WTC11 (cell line): ENCODE measurements at regions not wholly inside any gene's neighbourhood (a gene's known extent, or its start where the extent isn't known, plus 50 kb on each side); places are given as distances from the start of the nearest gene placed in this dataset.

ENCODE experiments used
- ATAC-seq: fragments of 200-7000 bp; cut with Tn5 transposase; 2 replicates; pipeline ENCODE4 v1.10.0; 2021; ENCODE audit warnings: mild to moderate bottlenecking, moderate library complexity
- CTCF ChIA-PET: fragments of 300-600 bp; sonication (Branson Sonifier 250); formaldehyde crosslinking; loops from one replicate; lab custom pipeline; 2021; ENCODE audit warnings: antibody characterized with exemption; lab: Charles Lee
- POLR2A ChIA-PET: fragments of 350-600 bp; sonication (Branson Sonifier 250); formaldehyde crosslinking; loops from one replicate; lab custom pipeline; 2021; ENCODE audit warnings: antibody characterized with exemption; lab: Charles Lee
- DNase-seq: peaks from one replicate; pipeline ENCODE4 v3.0.0; 2021; ENCODE audit warnings: low spot score
- H3K27ac Mint-ChIP-seq: 2 replicates; pipeline ENCODE4 v1.8.0; 2021; ENCODE audit warnings: mixed read lengths
- H3K27me3 Mint-ChIP-seq: 2 replicates; pipeline ENCODE4 v1.8.0; 2021; ENCODE audit warnings: low read depth, mild to moderate bottlenecking, moderate library complexity, mixed read lengths
- H3K36me3 Mint-ChIP-seq: 2 replicates; pipeline ENCODE4 v1.8.0; 2021; ENCODE audit warnings: mixed read lengths
- H3K4me1 Mint-ChIP-seq: 2 replicates; pipeline ENCODE4 v1.8.0; 2022; ENCODE audit warnings: mixed read lengths
- H3K4me3 Mint-ChIP-seq: 2 replicates; pipeline ENCODE4 v1.8.0; 2021; ENCODE audit warnings: mild to moderate bottlenecking, moderate library complexity, mixed read lengths
- H3K9me3 Mint-ChIP-seq: 2 replicates; pipeline ENCODE4 v1.8.0; 2021; ENCODE audit warnings: mixed read lengths
- ATF1 ChIP-seq: sonication (generic); formaldehyde crosslinking; IDR thresholded peaks from 2 replicates; pipeline ENCODE4 v1.8.1; 2023; ENCODE audit warnings: mild to moderate bottlenecking, moderate library complexity, missing genetic modification reagents
- ATF2 ChIP-seq: sonication (generic); formaldehyde crosslinking; IDR thresholded peaks from 2 replicates; pipeline ENCODE4 v1.8.1; 2022; ENCODE audit warnings: low read depth, missing genetic modification reagents, borderline replicate concordance
- ATF6 ChIP-seq: sonication (generic); formaldehyde crosslinking; IDR thresholded peaks from 2 replicates; pipeline ENCODE4 v1.8.1; 2023; ENCODE audit warnings: mild to moderate bottlenecking, missing genetic modification reagents
- CBFB ChIP-seq: sonication (generic); formaldehyde crosslinking; IDR thresholded peaks from 2 replicates; pipeline ENCODE4 v1.8.1; 2022; ENCODE audit warnings: mild to moderate bottlenecking, low read depth, missing genetic modification reagents
- CDX4 ChIP-seq: fragments of 250-450 bp; sonication (Bioruptor Pico); IDR thresholded peaks from 2 replicates; pipeline ENCODE4 v1.9.0; 2021; ENCODE audit warnings: moderate library complexity, mild to moderate bottlenecking, inconsistent platforms, borderline replicate concordance
- CREM ChIP-seq: sonication (generic); formaldehyde crosslinking; IDR thresholded peaks from 2 replicates; pipeline ENCODE4 v1.8.1; 2022; ENCODE audit warnings: mild to moderate bottlenecking, missing genetic modification reagents, moderate library complexity
- E2F4 ChIP-seq: sonication (generic); formaldehyde crosslinking; IDR thresholded peaks from 2 replicates; pipeline ENCODE4 v1.8.1; 2022; ENCODE audit warnings: low read depth, mild to moderate bottlenecking, moderate library complexity, missing genetic modification reagents, borderline replicate concordance
- ELF4 ChIP-seq: sonication (generic); formaldehyde crosslinking; IDR thresholded peaks from 2 replicates; pipeline ENCODE4 v1.8.1; 2022; ENCODE audit warnings: low read depth, mild to moderate bottlenecking, moderate library complexity, missing genetic modification reagents
- EMX1 ChIP-seq: fragments of 250-450 bp; sonication (Bioruptor Pico); IDR thresholded peaks from 2 replicates; pipeline ENCODE4 v1.8.0; 2021; ENCODE audit warnings: mild to moderate bottlenecking
- FOXK1 ChIP-seq: sonication (generic); formaldehyde crosslinking; IDR thresholded peaks from 2 replicates; pipeline ENCODE4 v1.8.0; 2022; ENCODE audit warnings: mild to moderate bottlenecking, moderate library complexity, missing genetic modification reagents
- GABPB1 ChIP-seq: sonication (generic); formaldehyde crosslinking; IDR thresholded peaks from 2 replicates; pipeline ENCODE4 v1.8.1; 2023; ENCODE audit warnings: mild to moderate bottlenecking, missing genetic modification reagents
- GRHL2 ChIP-seq: fragments of 250-450 bp; sonication (Bioruptor Pico); IDR thresholded peaks from 2 replicates; pipeline ENCODE4 v1.8.0; 2022; ENCODE audit warnings: mild to moderate bottlenecking, moderate library complexity; ENCODE audit not compliant: insufficient replicate concordance, severe bottlenecking
- JUN ChIP-seq: sonication (generic); formaldehyde crosslinking; IDR thresholded peaks from 2 replicates; pipeline ENCODE4 v1.8.0; 2023; ENCODE audit warnings: mild to moderate bottlenecking, missing genetic modification reagents
- NFATC4 ChIP-seq: fragments of 250-450 bp; sonication (Bioruptor Pico); IDR thresholded peaks from 2 replicates; pipeline ENCODE4 v1.9.0; 2021; ENCODE audit warnings: mild to moderate bottlenecking
- OVOL2 ChIP-seq: fragments of 250-450 bp; sonication (Bioruptor Pico); IDR thresholded peaks from 2 replicates; pipeline ENCODE4 v1.9.0; 2021; ENCODE audit warnings: mild to moderate bottlenecking, borderline replicate concordance
- PRRX2 ChIP-seq: fragments of 250-450 bp; sonication (Bioruptor Pico); IDR thresholded peaks from 2 replicates; pipeline ENCODE4 v1.8.0; 2021; ENCODE audit warnings: mild to moderate bottlenecking
- SMAD3 ChIP-seq: sonication (generic); formaldehyde crosslinking; IDR thresholded peaks from 2 replicates; pipeline ENCODE4 v1.8.0; 2022; ENCODE audit warnings: missing genetic modification reagents, mild to moderate bottlenecking, borderline replicate concordance
- SMAD4 ChIP-seq: sonication (generic); formaldehyde crosslinking; IDR thresholded peaks from 2 replicates; pipeline ENCODE4 v1.8.0; 2022; ENCODE audit warnings: mild to moderate bottlenecking, missing genetic modification reagents
- TCF7 ChIP-seq: sonication (generic); formaldehyde crosslinking; IDR thresholded peaks from 2 replicates; pipeline ENCODE4 v1.8.0; 2022; ENCODE audit warnings: mild to moderate bottlenecking, low read depth, missing genetic modification reagents, moderate library complexity
- TP53 ChIP-seq: sonication (generic); formaldehyde crosslinking; IDR thresholded peaks from 2 replicates; pipeline ENCODE4 v1.8.1; 2023; ENCODE audit warnings: mild to moderate bottlenecking, missing genetic modification reagents
- USF2 ChIP-seq: sonication (generic); formaldehyde crosslinking; IDR thresholded peaks from 2 replicates; pipeline ENCODE4 v1.8.1; 2023; ENCODE audit warnings: mild to moderate bottlenecking, missing genetic modification reagents, moderate library complexity
- ZNF219 ChIP-seq: sonication (generic); formaldehyde crosslinking; IDR thresholded peaks from 2 replicates; pipeline ENCODE4 v1.8.0; 2023; ENCODE audit warnings: missing genetic modification reagents, mild to moderate bottlenecking, borderline replicate concordance
- ZNF232 ChIP-seq: sonication (generic); formaldehyde crosslinking; IDR thresholded peaks from 2 replicates; pipeline ENCODE4 v1.8.0; 2022; ENCODE audit warnings: mild to moderate bottlenecking, missing genetic modification reagents

GRCh38 chr22:47622541-47622940, 860.1 kb downstream of the TBC1D22A start:
- no peak for DNase-seq
- Mint-ChIP-seq H3K4me3 (no peak overlapping the region), H3K27me3 (no peaks in the 10 kb centered on the region), H3K4me1 (no peaks in the 10 kb centered on the region), H3K27ac (no peak overlapping the region), H3K36me3 (no peaks in the 10 kb centered on the region), H3K9me3 (peaks cover under 1% of the 10 kb centered on the region; the same call in 1 of the 2 replicates)
- CTCF ChIA-PET: no interaction called here
- POLR2A ChIA-PET: no interaction called here
- TF ChIP-seq NFATC4 (no peak), TCF7 (CRISPR knock-in tag) (no peak), ATF6 (CRISPR knock-in tag) (no peak), SMAD4 (CRISPR knock-in tag) (no peak), ELF4 (CRISPR knock-in tag) (no peak), SMAD3 (CRISPR knock-in tag) (no peak), ATF2 (no peak), CDX4 (no peak), USF2 (CRISPR knock-in tag) (no peak), PRRX2 (CRISPR knock-in tag) (no peak), CREM (CRISPR knock-in tag) (no peak), GRHL2 (CRISPR knock-in tag) (no peak), ZNF219 (CRISPR knock-in tag) (no peak), ZNF232 (CRISPR knock-in tag) (no peak), TP53 (CRISPR knock-in tag) (no peak), GABPB1 (CRISPR knock-in tag) (no peak)
- ATAC-seq: no peak

GRCh38 chr22:47621253-47621652, 858.8 kb downstream of the TBC1D22A start:
- ATAC-seq (no peak), DNase-seq (no peak)
- Mint-ChIP-seq H3K27ac (no peak overlapping the region), H3K9me3 (peaks cover 9% of the 10 kb centered on the region), H3K27me3 (no peaks in the 10 kb centered on the region), H3K4me3 (no peak overlapping the region), H3K36me3 (no peaks in the 10 kb centered on the region; the same call in 1 of the 2 replicates), H3K4me1 (no peaks in the 10 kb centered on the region)
- ChIA-PET POLR2A (no interaction called here), CTCF (no interaction called here)
- TF ChIP-seq JUN (no peak), OVOL2 (no peak), EMX1 (CRISPR knock-in tag) (no peak), E2F4 (no peak), FOXK1 (CRISPR knock-in tag) (no peak), CBFB (CRISPR knock-in tag) (no peak), ATF2 (no peak), ATF1 (no peak)
